Mucosa of descending colon (tissue), 3 donors: ENCODE measurements at regions not wholly inside any gene's neighbourhood (a gene's known extent, or its start where the extent isn't known, plus 50 kb on each side); places are given as distances from the start of the nearest gene placed in this dataset.

ENCODE experiments used
- ATAC-seq: fragments of 200-7000 bp; cut with Tn5 transposase; one replicate; pipeline ENCODE4 v1.9.1; 2020; ENCODE audit warnings: mild to moderate bottlenecking, moderate library complexity
- DNase-seq, 3 donors: peaks; one replicate each; pipeline ENCODE4 v3.0.0-alpha.2; 2020
- H3K36me3 ChIP-seq: fragments of 200-600 bp; one replicate; pipeline ENCODE4 v1.8.0; 2021; ENCODE audit warnings: low read depth, mild to moderate bottlenecking
- H3K4me1 ChIP-seq: fragments of 200-600 bp; one replicate; pipeline ENCODE4 v1.8.0; 2021; ENCODE audit warnings: low read depth, mild to moderate bottlenecking
- H3K4me3 ChIP-seq: fragments of 200-600 bp; one replicate; pipeline ENCODE4 v1.8.0; 2021; ENCODE audit warnings: mild to moderate bottlenecking
- H3K9me3 ChIP-seq: fragments of 200-600 bp; one replicate; pipeline ENCODE4 v1.8.0; 2021; ENCODE audit warnings: mild to moderate bottlenecking
- CTCF ChIP-seq: fragments of 200-600 bp; IDR thresholded peaks from one replicate; pipeline ENCODE4 v1.8.0; 2022; ENCODE audit warnings: antibody characterized with exemption, mild to moderate bottlenecking
- intact Hi-C, 2 donors: fragments of 100-400 bp; cut with DNase I in 1 of 2; cut with micrococcal nuclease in 1 of 2; formaldehyde crosslinking; loops; one replicate each; pipeline versions ENCODE4 v1.11.0 to v1.11.1; 2022; cut with DNase I, micrococcal nuclease
- donor health status: DM: no; HTN: no; CAD: no; lungs with moderate emphysema.
- donor health status: DM: no; HTN: no; CAD: no.
- donor health status: DM: no; HTN: yes; CAD: no.

DNA sequence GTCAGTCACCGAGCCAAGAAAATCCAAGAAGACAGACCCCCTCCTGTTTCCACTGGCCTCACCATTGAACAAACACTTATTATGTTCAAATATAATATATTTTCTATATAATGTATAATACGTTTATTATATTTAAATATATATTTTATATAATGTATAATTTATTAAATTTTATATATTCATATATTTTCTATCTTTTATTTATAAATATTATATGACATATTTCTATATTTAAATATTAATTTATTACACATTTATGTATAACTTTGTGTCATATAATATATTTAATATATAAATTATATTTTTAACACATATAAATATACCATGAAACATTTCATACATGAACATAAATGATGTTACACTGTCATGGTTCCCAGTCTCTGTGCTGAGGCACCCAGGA is 60.9 kb upstream of the RMDN2 start:
- Histone ChIP-seq H3K4me3 (no peak overlapping the region), H3K9me3 (no peaks in the 10 kb centered on the region), H3K4me1 (no peaks in the 10 kb centered on the region), H3K36me3 (no peaks in the 10 kb centered on the region)
- intact Hi-C loops, result no loop called here
- ATAC-seq (no peak), DNase-seq (no peak)
- no peak for TF ChIP-seq CTCF

DNA sequence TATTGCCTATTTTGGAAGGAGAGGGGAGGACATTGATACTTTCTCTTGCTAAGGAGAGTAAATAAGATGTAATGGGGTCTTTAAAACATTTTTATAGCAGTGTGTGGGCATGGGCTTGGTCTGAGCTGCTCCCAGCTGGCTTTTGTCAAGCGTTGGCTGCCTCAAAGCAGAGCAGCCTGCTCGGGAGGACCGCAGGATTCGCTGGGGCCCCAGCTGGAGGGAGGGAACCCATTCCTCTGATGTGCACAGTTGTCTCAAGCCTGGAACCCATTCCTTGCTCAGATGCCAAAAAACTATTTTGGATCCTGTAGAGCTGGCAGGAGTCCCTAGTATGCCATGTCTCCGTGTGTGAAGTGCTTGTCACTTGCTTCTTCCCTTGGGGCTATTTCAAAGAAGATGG is 59.4 kb upstream of the RMDN2 start:
- no peak for ATAC-seq
- no peaks in the 10 kb centered on the region for H3K36me3 ChIP-seq
- no peak for DNase-seq
- no peak for TF ChIP-seq CTCF
- intact Hi-C loops, result no loop called here
- H3K4me3 ChIP-seq, result no peak overlapping the region
- H3K9me3 ChIP-seq, result no peaks in the 10 kb centered on the region
- H3K4me1 ChIP-seq, result no peaks in the 10 kb centered on the region

DNA sequence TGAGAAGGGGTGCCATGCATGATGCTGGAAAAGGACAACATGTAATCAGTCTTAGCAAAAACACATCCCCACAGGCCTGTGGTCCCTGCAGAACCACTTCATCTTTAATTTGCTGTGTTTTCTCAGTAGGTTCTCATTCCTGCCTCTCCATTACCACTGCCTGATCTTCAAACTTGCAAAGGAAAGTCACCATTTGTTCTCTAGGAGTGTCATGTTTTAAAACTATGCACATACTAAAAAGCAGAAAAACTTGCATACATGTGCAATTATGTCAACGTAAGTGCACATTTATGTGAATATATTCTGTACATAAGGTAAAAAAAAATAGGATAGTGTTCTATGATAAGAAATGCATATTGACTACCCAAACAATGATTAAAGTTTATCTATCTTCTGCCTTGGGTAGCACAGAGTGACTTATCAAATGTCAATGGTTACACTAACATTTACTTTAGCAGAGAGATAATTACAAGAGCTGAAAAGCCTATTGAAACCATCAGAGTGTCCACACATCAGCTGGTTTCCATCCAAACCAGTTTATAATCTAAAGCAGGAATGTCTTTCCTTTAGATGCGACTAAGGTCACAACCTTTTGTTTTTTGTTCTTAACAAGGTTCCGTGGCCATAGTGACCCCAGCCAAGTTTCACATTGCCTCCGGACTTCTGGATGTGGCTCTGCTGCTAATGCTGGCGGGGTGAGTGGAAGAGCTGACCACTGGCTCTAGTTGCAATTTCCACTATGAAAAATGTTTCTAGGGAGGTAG is 58.7 kb upstream of the RMDN2 start:
- no peaks in the 10 kb centered on the region for H3K9me3 ChIP-seq
- ATAC-seq, result no peak
- no peak for DNase-seq
- H3K4me3 ChIP-seq, result no peak overlapping the region
- intact Hi-C loops, result no loop called here
- H3K4me1 ChIP-seq, result no peaks in the 10 kb centered on the region
- no peak for TF ChIP-seq CTCF
- no peaks in the 10 kb centered on the region for H3K36me3 ChIP-seq

GRCh38 chr2:37867166-37867565 is 57.9 kb upstream of the RMDN2 start:
- TF ChIP-seq CTCF, result no peak
- H3K36me3 ChIP-seq, result no peaks in the 10 kb centered on the region
- intact Hi-C loops, result no loop called here
- DNase-seq (no peak), ATAC-seq (no peak)
- H3K9me3 ChIP-seq, result no peaks in the 10 kb centered on the region
- no peak overlapping the region for H3K4me3 ChIP-seq
- no peaks in the 10 kb centered on the region for H3K4me1 ChIP-seq

- H3K36me3 ChIP-seq, result no peaks in the 10 kb centered on the region
- H3K9me3 ChIP-seq, result no peaks in the 10 kb centered on the region
- TF ChIP-seq CTCF, result no peak
- ATAC-seq, result no peak
- intact Hi-C loops, result no loop called here
- H3K4me3 ChIP-seq, result no peak overlapping the region
- no peak for DNase-seq
- no peaks in the 10 kb centered on the region for H3K4me1 ChIP-seq
Observed at GRCh38 chr2:37868866-37869265, 56.2 kb upstream of the RMDN2 start.

GRCh38 chr2:37869304-37869703 is 55.8 kb upstream of the RMDN2 start:
- DNase-seq, result no peak
- Histone ChIP-seq H3K36me3 (no peaks in the 10 kb centered on the region), H3K4me1 (no peaks in the 10 kb centered on the region), H3K4me3 (no peak overlapping the region), H3K9me3 (no peaks in the 10 kb centered on the region)
- intact Hi-C loops, result no loop called here
- no peak for TF ChIP-seq CTCF
- no peak for ATAC-seq
